ENCODE measurements at regions not wholly inside any gene's neighbourhood (a gene's known extent, or its start where the extent isn't known, plus 50 kb on each side); places are given as distances from the start of the nearest gene placed in this dataset.

DNA sequence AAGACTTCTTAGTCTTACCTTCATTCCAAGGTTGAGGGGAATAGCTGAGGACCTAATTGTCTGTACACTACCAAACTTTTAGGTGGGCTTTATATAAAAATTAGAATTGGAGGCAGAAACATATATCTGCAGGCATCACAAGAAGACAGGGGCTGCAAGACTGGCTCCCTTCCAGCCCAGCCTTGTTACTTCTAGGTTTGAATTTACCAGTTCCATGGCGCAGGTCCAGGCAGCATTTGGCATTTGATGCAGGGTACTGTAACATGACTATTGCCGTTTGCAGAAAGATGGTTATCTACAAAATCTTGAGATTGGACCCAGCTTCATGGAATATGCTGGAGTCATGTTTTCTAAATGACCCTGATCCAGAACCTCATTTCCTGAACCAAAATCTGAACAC, 105.4 kb upstream of the RHOBTB1 start:
- Mint-ChIP-seq H3K27me3 (ENCODE audit: low read depth) (no peaks in the 10 kb centered on the region), H3K27ac (no peak overlapping the region), H3K4me1 (peaks cover 18% of the 10 kb centered on the region), H3K9me3 (peaks cover 4% of the 10 kb centered on the region), H3K36me3 (no peaks in the 10 kb centered on the region), H3K4me3 (no peak overlapping the region)
- DNase-seq (ENCODE audit: low spot score) (no peak), ATAC-seq (no peak)
- ChIA-PET CTCF (interaction anchor here (1.2 kb wide), 1 partner anchor 24 kb away, joined by 3 read pairs; no protein-coding TSS in a partner anchor), POLR2A (no interaction called here)
- no peak for TF ChIP-seq STAT6 (CRISPR knock-in tag; conservative IDR thresholded peaks at IDR 0.05; ENCODE audit: low read depth)

DNA sequence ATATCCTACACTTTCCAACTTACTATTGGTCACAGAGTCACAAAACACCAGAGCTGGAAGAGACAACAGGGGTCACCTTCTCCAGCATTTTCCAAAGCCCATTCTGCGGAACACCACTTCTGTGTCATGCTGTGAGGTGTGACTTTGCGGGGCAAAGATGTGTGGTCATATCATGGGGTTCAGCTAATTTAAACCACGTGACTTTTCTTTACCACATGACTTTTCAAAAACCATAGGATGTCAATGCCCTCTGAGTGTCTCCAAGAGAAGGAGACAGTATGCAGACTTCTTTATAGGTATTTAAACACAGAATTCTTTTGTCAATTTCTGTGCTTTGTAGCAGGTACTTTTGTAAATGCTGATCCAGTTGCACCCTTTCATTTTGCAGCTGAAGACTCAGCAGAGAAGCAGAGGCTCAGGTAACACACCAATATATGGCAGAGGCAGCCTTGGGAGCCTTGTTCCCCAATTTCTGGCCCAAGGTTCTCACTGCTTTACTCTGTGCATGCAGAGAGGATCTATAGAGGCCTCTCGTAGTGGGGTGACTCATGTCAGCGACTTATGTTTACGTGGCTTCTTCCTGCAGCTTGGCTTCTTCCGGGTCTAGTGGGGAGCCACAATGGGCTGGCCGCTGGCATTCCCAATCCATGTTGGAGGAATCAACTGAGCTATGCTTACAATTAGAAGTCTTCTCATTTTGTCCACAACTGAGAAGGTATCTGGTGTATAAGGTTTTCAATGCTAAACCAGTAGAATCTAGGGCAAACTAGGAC, 104.0 kb upstream of the RHOBTB1 start:
- H3K27ac Mint-ChIP-seq, result no peak overlapping the region
- ATAC-seq, result no peak
- no peak overlapping the region for H3K4me3 Mint-ChIP-seq
- H3K36me3 Mint-ChIP-seq, result no peaks in the 10 kb centered on the region
- H3K27me3 Mint-ChIP-seq (ENCODE audit: low read depth), result no peaks in the 10 kb centered on the region
- CTCF ChIA-PET, result interaction anchor here (0.8 to 3.8 kb wide), 2 partner anchors 23 to 142 kb away, joined by 3 to 9 read pairs; no protein-coding TSS in a partner anchor
- no peaks in the 10 kb centered on the region for H3K9me3 Mint-ChIP-seq
- H3K4me1 Mint-ChIP-seq, result peaks cover 14% of the 10 kb centered on the region
- no peak for DNase-seq (ENCODE audit: low spot score)
- POLR2A ChIA-PET, result no interaction called here
- TF ChIP-seq, protein P1, sequence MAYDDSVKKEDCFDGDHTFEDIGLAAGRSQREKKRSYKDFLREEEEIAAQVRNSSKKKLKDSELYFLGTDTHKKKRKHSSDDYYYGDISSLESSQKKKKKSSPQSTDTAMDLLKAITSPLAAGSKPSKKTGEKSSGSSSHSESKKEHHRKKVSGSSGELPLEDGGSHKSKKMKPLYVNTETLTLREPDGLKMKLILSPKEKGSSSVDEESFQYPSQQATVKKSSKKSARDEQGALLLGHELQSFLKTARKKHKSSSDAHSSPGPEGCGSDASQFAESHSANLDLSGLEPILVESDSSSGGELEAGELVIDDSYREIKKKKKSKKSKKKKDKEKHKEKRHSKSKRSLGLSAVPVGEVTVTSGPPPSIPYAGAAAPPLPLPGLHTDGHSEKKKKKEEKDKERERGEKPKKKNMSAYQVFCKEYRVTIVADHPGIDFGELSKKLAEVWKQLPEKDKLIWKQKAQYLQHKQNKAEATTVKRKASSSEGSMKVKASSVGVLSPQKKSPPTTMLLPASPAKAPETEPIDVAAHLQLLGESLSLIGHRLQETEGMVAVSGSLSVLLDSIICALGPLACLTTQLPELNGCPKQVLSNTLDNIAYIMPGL (CRISPR knock-in tag; IDR thresholded peaks at IDR 0.05), result no peak
- TF ChIP-seq ZNF219 (CRISPR knock-in tag; IDR thresholded peaks at IDR 0.05; ENCODE audit: borderline replicate concordance), result no peak
- TF ChIP-seq ETV6 (CRISPR knock-in tag; IDR thresholded peaks at IDR 0.05), result no peak
- TF ChIP-seq TEAD4 (CRISPR knock-in tag; IDR thresholded peaks at IDR 0.05), result no peak
- TF ChIP-seq, protein P2, sequence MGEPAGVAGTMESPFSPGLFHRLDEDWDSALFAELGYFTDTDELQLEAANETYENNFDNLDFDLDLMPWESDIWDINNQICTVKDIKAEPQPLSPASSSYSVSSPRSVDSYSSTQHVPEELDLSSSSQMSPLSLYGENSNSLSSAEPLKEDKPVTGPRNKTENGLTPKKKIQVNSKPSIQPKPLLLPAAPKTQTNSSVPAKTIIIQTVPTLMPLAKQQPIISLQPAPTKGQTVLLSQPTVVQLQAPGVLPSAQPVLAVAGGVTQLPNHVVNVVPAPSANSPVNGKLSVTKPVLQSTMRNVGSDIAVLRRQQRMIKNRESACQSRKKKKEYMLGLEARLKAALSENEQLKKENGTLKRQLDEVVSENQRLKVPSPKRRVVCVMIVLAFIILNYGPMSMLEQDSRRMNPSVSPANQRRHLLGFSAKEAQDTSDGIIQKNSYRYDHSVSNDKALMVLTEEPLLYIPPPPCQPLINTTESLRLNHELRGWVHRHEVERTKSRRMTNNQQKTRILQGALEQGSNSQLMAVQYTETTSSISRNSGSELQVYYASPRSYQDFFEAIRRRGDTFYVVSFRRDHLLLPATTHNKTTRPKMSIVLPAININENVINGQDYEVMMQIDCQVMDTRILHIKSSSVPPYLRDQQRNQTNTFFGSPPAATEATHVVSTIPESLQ (CRISPR knock-in tag; IDR thresholded peaks at IDR 0.05), result no peak
- no peak for TF ChIP-seq ZNF263 (CRISPR knock-in tag; IDR thresholded peaks at IDR 0.05; ENCODE audit: low read depth)
- TF ChIP-seq, protein P3, sequence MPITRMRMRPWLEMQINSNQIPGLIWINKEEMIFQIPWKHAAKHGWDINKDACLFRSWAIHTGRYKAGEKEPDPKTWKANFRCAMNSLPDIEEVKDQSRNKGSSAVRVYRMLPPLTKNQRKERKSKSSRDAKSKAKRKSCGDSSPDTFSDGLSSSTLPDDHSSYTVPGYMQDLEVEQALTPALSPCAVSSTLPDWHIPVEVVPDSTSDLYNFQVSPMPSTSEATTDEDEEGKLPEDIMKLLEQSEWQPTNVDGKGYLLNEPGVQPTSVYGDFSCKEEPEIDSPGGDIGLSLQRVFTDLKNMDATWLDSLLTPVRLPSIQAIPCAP (CRISPR knock-in tag; IDR thresholded peaks at IDR 0.05), result no peak
- TF ChIP-seq ATF2 (CRISPR knock-in tag; IDR thresholded peaks at IDR 0.05; ENCODE audit: borderline replicate concordance, low read depth), result no peak
- no peak for TF ChIP-seq E2F4 (CRISPR knock-in tag; IDR thresholded peaks at IDR 0.05; ENCODE audit: borderline replicate concordance, low read depth)
- no peak for TF ChIP-seq CREB1 (CRISPR knock-in tag; IDR thresholded peaks at IDR 0.05)
- TF ChIP-seq, protein P4, sequence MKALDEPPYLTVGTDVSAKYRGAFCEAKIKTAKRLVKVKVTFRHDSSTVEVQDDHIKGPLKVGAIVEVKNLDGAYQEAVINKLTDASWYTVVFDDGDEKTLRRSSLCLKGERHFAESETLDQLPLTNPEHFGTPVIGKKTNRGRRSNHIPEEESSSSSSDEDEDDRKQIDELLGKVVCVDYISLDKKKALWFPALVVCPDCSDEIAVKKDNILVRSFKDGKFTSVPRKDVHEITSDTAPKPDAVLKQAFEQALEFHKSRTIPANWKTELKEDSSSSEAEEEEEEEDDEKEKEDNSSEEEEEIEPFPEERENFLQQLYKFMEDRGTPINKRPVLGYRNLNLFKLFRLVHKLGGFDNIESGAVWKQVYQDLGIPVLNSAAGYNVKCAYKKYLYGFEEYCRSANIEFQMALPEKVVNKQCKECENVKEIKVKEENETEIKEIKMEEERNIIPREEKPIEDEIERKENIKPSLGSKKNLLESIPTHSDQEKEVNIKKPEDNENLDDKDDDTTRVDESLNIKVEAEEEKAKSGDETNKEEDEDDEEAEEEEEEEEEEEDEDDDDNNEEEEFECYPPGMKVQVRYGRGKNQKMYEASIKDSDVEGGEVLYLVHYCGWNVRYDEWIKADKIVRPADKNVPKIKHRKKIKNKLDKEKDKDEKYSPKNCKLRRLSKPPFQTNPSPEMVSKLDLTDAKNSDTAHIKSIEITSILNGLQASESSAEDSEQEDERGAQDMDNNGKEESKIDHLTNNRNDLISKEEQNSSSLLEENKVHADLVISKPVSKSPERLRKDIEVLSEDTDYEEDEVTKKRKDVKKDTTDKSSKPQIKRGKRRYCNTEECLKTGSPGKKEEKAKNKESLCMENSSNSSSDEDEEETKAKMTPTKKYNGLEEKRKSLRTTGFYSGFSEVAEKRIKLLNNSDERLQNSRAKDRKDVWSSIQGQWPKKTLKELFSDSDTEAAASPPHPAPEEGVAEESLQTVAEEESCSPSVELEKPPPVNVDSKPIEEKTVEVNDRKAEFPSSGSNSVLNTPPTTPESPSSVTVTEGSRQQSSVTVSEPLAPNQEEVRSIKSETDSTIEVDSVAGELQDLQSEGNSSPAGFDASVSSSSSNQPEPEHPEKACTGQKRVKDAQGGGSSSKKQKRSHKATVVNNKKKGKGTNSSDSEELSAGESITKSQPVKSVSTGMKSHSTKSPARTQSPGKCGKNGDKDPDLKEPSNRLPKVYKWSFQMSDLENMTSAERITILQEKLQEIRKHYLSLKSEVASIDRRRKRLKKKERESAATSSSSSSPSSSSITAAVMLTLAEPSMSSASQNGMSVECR (CRISPR knock-in tag; IDR thresholded peaks at IDR 0.05; ENCODE audit: borderline replicate concordance), result no peak
- no peak for TF ChIP-seq TCF7 (CRISPR knock-in tag; IDR thresholded peaks at IDR 0.05; ENCODE audit: low read depth)
- TF ChIP-seq GTF2I (CRISPR knock-in tag; conservative IDR thresholded peaks at IDR 0.05), result no peak
- no peak for TF ChIP-seq GRHL2 (CRISPR knock-in tag; IDR thresholded peaks at IDR 0.05; ENCODE audit: insufficient replicate concordance, severe bottlenecking)
- TF ChIP-seq RELA (CRISPR knock-in tag; IDR thresholded peaks at IDR 0.05; ENCODE audit: borderline replicate concordance), result no peak
- TF ChIP-seq USF2 (CRISPR knock-in tag; IDR thresholded peaks at IDR 0.05), result no peak
